Ishikawa (cell line): ENCODE measurements at regions not wholly inside any gene's neighbourhood (a gene's known extent, or its start where the extent isn't known, plus 50 kb on each side); places are given as distances from the start of the nearest gene placed in this dataset.

Experiments
- EP300 ChIP-seq: IDR thresholded peaks from 2 replicates; pipeline ENCODE4 v1.6.1; 2012; ENCODE audit warnings: borderline replicate concordance
- FOXM1 ChIP-seq: IDR thresholded peaks from 2 replicates; pipeline ENCODE4 v1.6.1; 2012; ENCODE audit warnings: low read depth, borderline replicate concordance
- TAF1 ChIP-seq: IDR thresholded peaks from 2 replicates; pipeline ENCODE4 v1.6.1; 2012; ENCODE audit warnings: low read depth, mild to moderate bottlenecking
- TCF12 ChIP-seq: IDR thresholded peaks from 2 replicates; pipeline ENCODE4 v1.6.1; 2012; ENCODE audit warnings: low read depth
- TEAD4 ChIP-seq: IDR thresholded peaks from 2 replicates; pipeline ENCODE4 v1.6.1; 2012
- ZBTB7A ChIP-seq: IDR thresholded peaks from 2 replicates; pipeline ENCODE4 v1.6.1; 2012; ENCODE audit warnings: low read depth

DNA sequence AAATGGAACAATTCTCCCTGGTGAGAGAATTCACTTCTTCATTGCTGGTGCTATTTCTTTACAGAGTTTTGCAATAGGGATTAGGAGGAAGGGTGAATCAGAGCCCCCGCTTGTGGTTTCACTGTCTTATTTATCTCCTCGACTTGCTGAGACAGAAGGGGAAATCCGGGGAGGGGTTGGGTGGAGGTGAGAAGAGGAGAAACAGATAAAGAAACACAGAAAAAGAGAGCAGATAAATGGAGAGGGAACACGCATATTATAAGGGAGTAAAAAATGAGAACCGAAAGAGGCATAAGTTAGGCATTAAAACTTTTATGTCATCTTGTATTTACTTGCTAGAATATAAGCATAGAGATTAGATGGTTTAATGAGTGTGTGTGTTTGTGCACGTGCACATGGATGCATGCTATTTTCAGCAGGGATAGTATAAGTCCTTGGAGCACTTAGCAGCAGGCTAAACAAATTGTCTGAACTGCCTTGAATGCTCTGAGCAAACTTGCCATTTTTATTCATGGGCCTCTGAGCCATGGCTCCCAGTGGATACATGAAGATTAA is 105.0 kb downstream of the OLIG3 start:
- no peak for TF ChIP-seq TCF12
- TF ChIP-seq ZBTB7A = no peak
- no peak for TF ChIP-seq FOXM1
- TF ChIP-seq TAF1 = no peak
- no peak for TF ChIP-seq TEAD4
- no peak for TF ChIP-seq EP300
